Parathyroid adenoma (tissue), 2 donors: ENCODE measurements at regions not wholly inside any gene's neighbourhood (a gene's known extent, or its start where the extent isn't known, plus 50 kb on each side); places are given as distances from the start of the nearest gene placed in this dataset.

Experiments used
- H2AFZ ChIP-seq: fragments of 300-600 bp; sonication (generic); one replicate; pipeline ENCODE4 v1.7.0; 2017; ENCODE audit warnings: antibody characterized with exemption, mild to moderate bottlenecking
- H3K27ac ChIP-seq: fragments of 300-600 bp; sonication (generic); one replicate; pipeline ENCODE4 v1.7.0; 2017
- H3K27me3 ChIP-seq: fragments of 300-600 bp; sonication (generic); one replicate; pipeline ENCODE4 v1.7.0; 2017; ENCODE audit warnings: low read length; ENCODE audit not compliant: control insufficient read depth, insufficient read depth
- H3K36me3 ChIP-seq: fragments of 300-600 bp; sonication (generic); one replicate; pipeline ENCODE4 v1.7.0; 2017; ENCODE audit warnings: low read length; ENCODE audit not compliant: control insufficient read depth, insufficient read depth
- H3K4me1 ChIP-seq: fragments of 300-600 bp; sonication (generic); one replicate; pipeline ENCODE4 v1.7.0; 2017; ENCODE audit warnings: control low read depth
- H3K4me2 ChIP-seq: fragments of 300-600 bp; sonication (generic); one replicate; pipeline ENCODE4 v1.7.0; 2017; ENCODE audit warnings: low read length
- H3K4me3 ChIP-seq: fragments of 300-600 bp; sonication (generic); one replicate; pipeline ENCODE4 v1.7.0; 2017; ENCODE audit warnings: low read depth, low read length
- H3K79me2 ChIP-seq: fragments of 300-600 bp; sonication (generic); one replicate; pipeline ENCODE4 v1.7.0; 2017; ENCODE audit warnings: control low read depth
- H3K9ac ChIP-seq: fragments of 300-600 bp; sonication (generic); one replicate; pipeline ENCODE4 v1.7.0; 2017; ENCODE audit warnings: mild to moderate bottlenecking
- H3K9me3 ChIP-seq: fragments of 300-600 bp; sonication (generic); one replicate; pipeline ENCODE4 v1.7.0; 2017; ENCODE audit warnings: low read length; ENCODE audit not compliant: control insufficient read depth
- CTCF ChIP-seq: fragments of 300-600 bp; sonication (generic); IDR thresholded peaks from one replicate; pipeline ENCODE4 v1.7.0; 2017; ENCODE audit warnings: antibody characterized with exemption, mild to moderate bottlenecking
- donor health status: primary hyperparathyroidism.

- no peaks in the 10 kb centered on the region for H3K9me3 ChIP-seq
- H3K4me2 ChIP-seq = no peak overlapping the region
- no peaks in the 10 kb centered on the region for H3K4me1 ChIP-seq
- no peaks in the 10 kb centered on the region for H3K36me3 ChIP-seq
- H3K27ac ChIP-seq = no peak overlapping the region
- no peaks in the 10 kb centered on the region for H3K27me3 ChIP-seq
- H3K4me3 ChIP-seq = no peak overlapping the region
- no peak overlapping the region for H2AFZ ChIP-seq
- H3K79me2 ChIP-seq = no peaks in the 10 kb centered on the region
- no peak for TF ChIP-seq CTCF
- no peak overlapping the region for H3K9ac ChIP-seq
Observed at GRCh38 chr16:60720060-60720459, 1316.2 kb downstream of the CDH8 start.

- H3K4me2 ChIP-seq = no peak overlapping the region
- H3K4me1 ChIP-seq = no peaks in the 10 kb centered on the region
- no peaks in the 10 kb centered on the region for H3K9me3 ChIP-seq
- no peaks in the 10 kb centered on the region for H3K36me3 ChIP-seq
- no peak overlapping the region for H3K9ac ChIP-seq
- TF ChIP-seq CTCF = no peak
- no peak overlapping the region for H2AFZ ChIP-seq
- no peak overlapping the region for H3K27ac ChIP-seq
- H3K4me3 ChIP-seq = no peak overlapping the region
- H3K79me2 ChIP-seq = no peaks in the 10 kb centered on the region
- H3K27me3 ChIP-seq = no peaks in the 10 kb centered on the region
Observed at GRCh38 chr16:60717808-60718207, 1318.4 kb downstream of the CDH8 start.

DNA sequence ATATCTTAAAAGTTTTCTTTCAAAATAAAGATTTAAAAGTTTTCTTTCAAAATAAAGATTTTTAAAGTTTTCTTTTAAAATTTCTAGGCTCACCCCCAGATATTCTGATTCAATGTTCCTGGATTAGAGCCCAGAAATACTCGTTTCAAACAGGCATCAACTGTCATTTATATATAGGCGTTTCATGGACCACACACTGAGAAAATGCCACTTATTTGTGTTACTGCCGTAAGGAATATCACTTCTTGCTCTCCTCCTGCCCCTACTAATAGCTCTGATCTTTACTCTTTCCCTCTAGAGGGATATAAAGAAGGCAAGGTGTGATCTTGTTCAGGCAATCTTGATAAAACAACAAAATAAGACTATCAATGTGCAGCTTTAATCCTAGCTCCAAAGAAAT, 1324.1 kb downstream of the CDH8 start:
- no peaks in the 10 kb centered on the region for H3K79me2 ChIP-seq
- H3K36me3 ChIP-seq = no peaks in the 10 kb centered on the region
- no peak overlapping the region for H3K9ac ChIP-seq
- H3K9me3 ChIP-seq = no peaks in the 10 kb centered on the region
- no peak for TF ChIP-seq CTCF
- no peak overlapping the region for H3K27ac ChIP-seq
- no peak overlapping the region for H3K4me2 ChIP-seq
- no peaks in the 10 kb centered on the region for H3K4me1 ChIP-seq
- H3K4me3 ChIP-seq = no peak overlapping the region
- no peaks in the 10 kb centered on the region for H3K27me3 ChIP-seq
- no peak overlapping the region for H2AFZ ChIP-seq

GRCh38 chr16:60704726-60705125, 1331.5 kb downstream of the CDH8 start:
- H3K79me2 ChIP-seq = no peaks in the 10 kb centered on the region
- no peak overlapping the region for H2AFZ ChIP-seq
- no peaks in the 10 kb centered on the region for H3K4me1 ChIP-seq
- H3K9ac ChIP-seq = no peak overlapping the region
- H3K9me3 ChIP-seq = peaks cover 2% of the 10 kb centered on the region
- no peaks in the 10 kb centered on the region for H3K36me3 ChIP-seq
- no peak for TF ChIP-seq CTCF
- H3K27ac ChIP-seq = no peak overlapping the region
- H3K4me3 ChIP-seq = no peak overlapping the region
- no peak overlapping the region for H3K4me2 ChIP-seq
- H3K27me3 ChIP-seq = no peaks in the 10 kb centered on the region

DNA sequence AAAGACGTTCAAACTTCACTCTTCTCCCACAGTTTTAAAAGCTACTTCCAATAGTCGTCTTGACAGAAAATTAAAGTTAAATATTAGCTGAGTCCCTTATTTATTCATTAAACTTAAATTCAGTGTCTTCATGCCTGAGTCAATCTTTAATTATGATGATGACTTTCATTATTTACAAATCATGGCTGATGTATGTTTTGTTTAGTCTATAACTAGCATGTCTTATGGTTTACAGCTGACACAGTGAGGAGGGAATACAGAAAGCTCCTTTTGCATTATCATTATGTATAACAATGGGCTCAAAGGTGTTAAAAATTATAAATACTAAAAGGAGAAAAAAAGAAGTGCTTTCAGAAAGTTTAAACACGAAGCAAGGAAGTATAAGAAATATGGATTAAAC, 1333.1 kb downstream of the CDH8 start:
- Histone ChIP-seq H3K4me1 (no peaks in the 10 kb centered on the region), H3K4me2 (no peak overlapping the region), H3K9me3 (peaks cover 2% of the 10 kb centered on the region), H3K27ac (no peak overlapping the region), H3K9ac (no peak overlapping the region), H3K36me3 (no peaks in the 10 kb centered on the region), H3K79me2 (no peaks in the 10 kb centered on the region), H3K27me3 (no peaks in the 10 kb centered on the region), H3K4me3 (no peak overlapping the region), H2AFZ (no peak overlapping the region)
- TF ChIP-seq CTCF = no peak
